GM20431 (cell line): ENCODE measurements at regions not wholly inside any gene's neighbourhood (a gene's known extent, or its start where the extent isn't known, plus 50 kb on each side); places are given as distances from the start of the nearest gene placed in this dataset.

Experiments used
- in situ Hi-C: fragments of 300-500 bp; cut with MseI, MboI; formaldehyde crosslinking; loops from one replicate; pipeline ENCODE4 v1.15.0; 2020; ENCODE audit warnings: low sequenced_read_pairs; ENCODE audit not compliant: unreplicated experiment

- in situ Hi-C loops, result no loop called here
Observed at GRCh38 chr9:107653263-107653821, 163.8 kb upstream of the KLF4 start.

GRCh38 chr9:107650995-107651394 is 161.4 kb upstream of the KLF4 start:
- in situ Hi-C loops, result no loop called here

GRCh38 chr9:107650321-107650720 is 160.8 kb upstream of the KLF4 start:
- in situ Hi-C loops, result no loop called here

GRCh38 chr9:107648153-107648715 is 158.7 kb upstream of the KLF4 start:
- in situ Hi-C loops, result no loop called here

GRCh38 chr9:107647611-107648010 is 158.0 kb upstream of the KLF4 start:
- in situ Hi-C loops, result no loop called here

- in situ Hi-C loops, result no loop called here
Observed at GRCh38 chr9:107647141-107647540, 157.6 kb upstream of the KLF4 start.

GRCh38 chr9:107645464-107645833 is 155.9 kb upstream of the KLF4 start:
- in situ Hi-C loops, result no loop called here

GRCh38 chr9:107644733-107645463 is 155.3 kb upstream of the KLF4 start:
- in situ Hi-C loops, result no loop called here

GRCh38 chr9:107639426-107639825 is 149.9 kb upstream of the KLF4 start:
- in situ Hi-C loops, result no loop called here

- in situ Hi-C loops, result no loop called here
Observed at GRCh38 chr9:107638521-107639310, 149.1 kb upstream of the KLF4 start.

- in situ Hi-C loops, result no loop called here
Observed at GRCh38 chr9:107637421-107638420, 148.2 kb upstream of the KLF4 start.

GRCh38 chr9:107636571-107637381 is 147.2 kb upstream of the KLF4 start:
- in situ Hi-C loops, result no loop called here

GRCh38 chr9:107635803-107636174 is 146.2 kb upstream of the KLF4 start:
- in situ Hi-C loops, result no loop called here

GRCh38 chr9:107635101-107635802 is 145.7 kb upstream of the KLF4 start:
- in situ Hi-C loops, result no loop called here

GRCh38 chr9:107633406-107633805 is 143.8 kb upstream of the KLF4 start:
- in situ Hi-C loops, result no loop called here

- in situ Hi-C loops, result no loop called here
Observed at GRCh38 chr9:107632661-107633060, 143.1 kb upstream of the KLF4 start.

GRCh38 chr9:107632216-107632615 is 142.6 kb upstream of the KLF4 start:
- in situ Hi-C loops, result no loop called here

- in situ Hi-C loops, result no loop called here
Observed at GRCh38 chr9:107631788-107632187, 142.2 kb upstream of the KLF4 start.
